ENCODE measurements at regions not wholly inside any gene's neighbourhood (a gene's known extent, or its start where the extent isn't known, plus 50 kb on each side); places are given as distances from the start of the nearest gene placed in this dataset.

DNA sequence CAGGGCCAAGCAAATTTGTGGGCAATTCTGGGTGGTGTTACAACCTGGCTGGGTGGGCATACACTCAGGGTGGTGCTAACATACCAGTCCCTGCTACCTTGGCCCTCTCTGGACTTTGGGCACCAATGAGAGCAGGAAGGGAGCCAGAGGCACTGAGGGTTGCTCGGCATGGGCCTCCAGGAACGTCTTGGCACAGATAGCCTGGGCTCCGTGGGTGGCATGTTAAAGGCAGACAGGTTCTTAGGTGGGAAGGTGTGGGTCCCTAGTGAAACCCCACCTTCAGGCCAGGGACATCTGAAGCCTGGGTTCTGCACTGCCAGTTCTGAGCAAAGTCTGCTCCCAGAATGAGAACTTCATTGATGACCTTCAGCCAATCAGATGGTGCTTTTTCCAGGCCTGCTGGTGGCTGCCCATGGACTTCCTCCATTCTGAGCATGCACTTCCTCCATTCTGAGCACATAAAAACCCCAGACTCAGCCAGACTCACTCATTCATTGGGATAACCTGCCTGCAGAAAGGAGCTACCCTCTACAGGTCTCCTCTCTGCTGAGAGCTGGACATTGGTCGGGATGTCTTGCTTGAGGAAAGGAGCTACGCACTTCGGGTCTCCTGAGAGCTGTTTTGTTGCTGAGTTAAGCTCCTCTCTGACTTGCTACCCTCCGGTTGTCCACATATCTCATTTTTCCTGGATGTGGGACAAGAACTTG lies 2567.1 kb downstream of the PCDH9 start:
- no peaks in the 10 kb centered on the region for H3K27me3 ChIP-seq (ENCODE audit: insufficient read depth, low read length)
- H4K20me1 ChIP-seq (ENCODE audit: insufficient read depth, low read length) = no peaks in the 10 kb centered on the region
- Mint-ChIP-seq H3K36me3 (ENCODE audit: low read depth, unreplicated experiment) (no peaks in the 10 kb centered on the region), H3K9me3 (ENCODE audit: unreplicated experiment) (peaks cover 1% of the 10 kb centered on the region), H3K4me1 (ENCODE audit: low read depth, unreplicated experiment) (no peaks in the 10 kb centered on the region), H3K27ac (ENCODE audit: unreplicated experiment) (no peak overlapping the region), H3K27me3 (ENCODE audit: low read depth, unreplicated experiment) (no peaks in the 10 kb centered on the region), H3K4me3 (ENCODE audit: unreplicated experiment) (no peak overlapping the region)
- TF ChIP-seq, protein P1, sequence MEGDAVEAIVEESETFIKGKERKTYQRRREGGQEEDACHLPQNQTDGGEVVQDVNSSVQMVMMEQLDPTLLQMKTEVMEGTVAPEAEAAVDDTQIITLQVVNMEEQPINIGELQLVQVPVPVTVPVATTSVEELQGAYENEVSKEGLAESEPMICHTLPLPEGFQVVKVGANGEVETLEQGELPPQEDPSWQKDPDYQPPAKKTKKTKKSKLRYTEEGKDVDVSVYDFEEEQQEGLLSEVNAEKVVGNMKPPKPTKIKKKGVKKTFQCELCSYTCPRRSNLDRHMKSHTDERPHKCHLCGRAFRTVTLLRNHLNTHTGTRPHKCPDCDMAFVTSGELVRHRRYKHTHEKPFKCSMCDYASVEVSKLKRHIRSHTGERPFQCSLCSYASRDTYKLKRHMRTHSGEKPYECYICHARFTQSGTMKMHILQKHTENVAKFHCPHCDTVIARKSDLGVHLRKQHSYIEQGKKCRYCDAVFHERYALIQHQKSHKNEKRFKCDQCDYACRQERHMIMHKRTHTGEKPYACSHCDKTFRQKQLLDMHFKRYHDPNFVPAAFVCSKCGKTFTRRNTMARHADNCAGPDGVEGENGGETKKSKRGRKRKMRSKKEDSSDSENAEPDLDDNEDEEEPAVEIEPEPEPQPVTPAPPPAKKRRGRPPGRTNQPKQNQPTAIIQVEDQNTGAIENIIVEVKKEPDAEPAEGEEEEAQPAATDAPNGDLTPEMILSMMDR (IDR thresholded peaks at IDR 0.05; ENCODE audit: insufficient read depth, low read depth, low read length) = no peak
- no peak for TF ChIP-seq EZH2 (IDR thresholded peaks at IDR 0.05; ENCODE audit: insufficient read depth, low read length)
- no peaks in the 10 kb centered on the region for H3K79me2 ChIP-seq (ENCODE audit: insufficient read depth, low read length)
- no peaks in the 10 kb centered on the region for H3K4me1 ChIP-seq (ENCODE audit: insufficient read depth, low read length)
- no peak for FAIRE-seq
- DNase-seq (ENCODE audit: low read depth) = no peak
- no peaks in the 10 kb centered on the region for H3K9me3 ChIP-seq (ENCODE audit: insufficient read depth, low read depth, low read length)
- H2AFZ ChIP-seq (ENCODE audit: low read depth, low read length) = no peak overlapping the region
- no peak overlapping the region for H3K4me2 ChIP-seq (ENCODE audit: low read length)
- no peak overlapping the region for H3K9ac ChIP-seq (ENCODE audit: low read length)
- no peak overlapping the region for H3K27ac ChIP-seq (ENCODE audit: low read depth, low read length)
- H3K4me3 ChIP-seq (ENCODE audit: insufficient read depth, low read depth, low read length) = no peak overlapping the region
- no peaks in the 10 kb centered on the region for H3K36me3 ChIP-seq (ENCODE audit: insufficient read depth, low read length)

DNA sequence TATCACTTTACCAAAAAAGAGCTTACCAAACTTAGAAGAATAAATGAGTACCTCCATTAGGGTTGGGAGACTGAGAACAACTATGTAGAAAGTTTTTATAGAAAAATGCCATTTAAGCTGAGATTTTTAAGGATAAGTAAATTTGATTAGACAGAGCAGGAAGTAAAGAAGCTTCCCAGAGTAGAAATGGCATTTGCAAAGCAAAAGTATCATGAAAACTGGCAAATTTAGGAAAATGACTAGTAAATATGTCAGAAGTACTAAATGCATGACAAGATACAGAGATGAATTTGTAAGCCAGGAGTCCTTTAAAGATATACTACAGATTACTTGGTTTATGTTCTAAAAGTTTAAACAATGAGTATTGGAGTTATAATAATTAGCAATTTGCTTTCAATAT lies 2581.8 kb downstream of the PCDH9 start:
- H3K27me3 ChIP-seq (ENCODE audit: insufficient read depth, low read length) = no peaks in the 10 kb centered on the region
- no peaks in the 10 kb centered on the region for H3K4me1 ChIP-seq (ENCODE audit: insufficient read depth, low read length)
- H3K36me3 ChIP-seq (ENCODE audit: insufficient read depth, low read length) = no peaks in the 10 kb centered on the region
- H4K20me1 ChIP-seq (ENCODE audit: insufficient read depth, low read length) = no peaks in the 10 kb centered on the region
- no peak overlapping the region for H3K4me3 ChIP-seq (ENCODE audit: insufficient read depth, low read depth, low read length)
- FAIRE-seq (no peak), DNase-seq (ENCODE audit: low read depth) (no peak)
- Mint-ChIP-seq H3K9me3 (ENCODE audit: unreplicated experiment) (no peaks in the 10 kb centered on the region), H3K27me3 (ENCODE audit: low read depth, unreplicated experiment) (no peaks in the 10 kb centered on the region), H3K4me1 (ENCODE audit: low read depth, unreplicated experiment) (no peaks in the 10 kb centered on the region), H3K27ac (ENCODE audit: unreplicated experiment) (no peak overlapping the region), H3K36me3 (ENCODE audit: low read depth, unreplicated experiment) (no peaks in the 10 kb centered on the region), H3K4me3 (ENCODE audit: unreplicated experiment) (no peak overlapping the region)
- H3K9ac ChIP-seq (ENCODE audit: low read length) = no peak overlapping the region
- H3K27ac ChIP-seq (ENCODE audit: low read depth, low read length) = no peak overlapping the region
- H3K79me2 ChIP-seq (ENCODE audit: insufficient read depth, low read length) = no peaks in the 10 kb centered on the region
- no peaks in the 10 kb centered on the region for H3K9me3 ChIP-seq (ENCODE audit: insufficient read depth, low read depth, low read length)
- H2AFZ ChIP-seq (ENCODE audit: low read depth, low read length) = no peak overlapping the region
- no peak overlapping the region for H3K4me2 ChIP-seq (ENCODE audit: low read length)
- no peak for TF ChIP-seq EZH2 (IDR thresholded peaks at IDR 0.05; ENCODE audit: insufficient read depth, low read length)
- TF ChIP-seq, protein P1 (IDR thresholded peaks at IDR 0.05; ENCODE audit: insufficient read depth, low read depth, low read length) = no peak

DNA sequence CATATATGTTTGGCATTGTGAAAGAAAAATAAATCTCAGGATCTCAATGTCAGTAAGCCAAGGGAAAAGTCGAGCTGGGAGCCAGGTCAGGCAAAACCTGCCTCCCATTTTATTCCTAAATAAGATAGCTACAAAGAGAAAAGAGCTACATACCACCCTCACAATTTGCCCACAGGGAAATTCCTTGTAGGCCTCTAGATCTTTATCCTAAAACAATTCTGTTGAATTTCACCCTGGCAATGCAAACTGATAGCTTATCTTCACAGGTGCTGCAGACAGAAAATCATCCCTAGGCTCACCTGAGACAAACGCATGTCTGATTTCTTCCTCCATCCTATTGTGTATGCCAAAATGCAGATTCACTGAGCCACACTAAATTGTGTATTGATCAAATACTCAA lies 2587.1 kb downstream of the PCDH9 start:
- no peaks in the 10 kb centered on the region for H3K27me3 Mint-ChIP-seq (ENCODE audit: low read depth, unreplicated experiment)
- Histone ChIP-seq H3K4me1 (ENCODE audit: insufficient read depth, low read length) (no peaks in the 10 kb centered on the region), H3K9ac (ENCODE audit: low read length) (no peak overlapping the region), H3K27me3 (ENCODE audit: insufficient read depth, low read length) (no peaks in the 10 kb centered on the region), H3K36me3 (ENCODE audit: insufficient read depth, low read length) (no peaks in the 10 kb centered on the region), H3K79me2 (ENCODE audit: insufficient read depth, low read length) (no peaks in the 10 kb centered on the region), H3K27ac (ENCODE audit: low read depth, low read length) (no peak overlapping the region), H2AFZ (ENCODE audit: low read depth, low read length) (no peak overlapping the region), H4K20me1 (ENCODE audit: insufficient read depth, low read length) (no peaks in the 10 kb centered on the region), H3K4me3 (ENCODE audit: insufficient read depth, low read depth, low read length) (no peak overlapping the region), H3K9me3 (ENCODE audit: insufficient read depth, low read depth, low read length) (no peaks in the 10 kb centered on the region), H3K4me2 (ENCODE audit: low read length) (no peak overlapping the region)
- H3K27ac Mint-ChIP-seq (ENCODE audit: unreplicated experiment) = no peak overlapping the region
- H3K36me3 Mint-ChIP-seq (ENCODE audit: low read depth, unreplicated experiment) = no peaks in the 10 kb centered on the region
- no peak for FAIRE-seq
- H3K4me3 Mint-ChIP-seq (ENCODE audit: unreplicated experiment) = no peak overlapping the region
- DNase-seq (ENCODE audit: low read depth) = no peak
- H3K4me1 Mint-ChIP-seq (ENCODE audit: low read depth, unreplicated experiment) = no peaks in the 10 kb centered on the region
- no peaks in the 10 kb centered on the region for H3K9me3 Mint-ChIP-seq (ENCODE audit: unreplicated experiment)
- TF ChIP-seq, protein P1 (IDR thresholded peaks at IDR 0.05; ENCODE audit: insufficient read depth, low read depth, low read length) = no peak
- no peak for TF ChIP-seq EZH2 (IDR thresholded peaks at IDR 0.05; ENCODE audit: insufficient read depth, low read length)

Measured in astrocyte (in vitro differentiated cells and primary cell).